Neural progenitor cell (in vitro differentiated cells): ENCODE measurements at regions not wholly inside any gene's neighbourhood (a gene's known extent, or its start where the extent isn't known, plus 50 kb on each side); places are given as distances from the start of the nearest gene placed in this dataset.

ENCODE experiments used
- EZH2 ChIP-seq: fragments of 200-600 bp; sonication (generic); IDR thresholded peaks from 2 replicates; pipeline ENCODE4 v1.6.1; 2017; ENCODE audit warnings: antibody characterized with exemption, mild to moderate bottlenecking, moderate library complexity
- EZH2phosphoT487 ChIP-seq: fragments of 200-600 bp; sonication (generic); IDR thresholded peaks from 2 replicates; pipeline ENCODE4 v1.6.1; 2017; ENCODE audit warnings: antibody characterized with exemption
- TF ChIP-seq, protein P1 (sequence below): fragments of 200-600 bp; sonication (generic); IDR thresholded peaks from 2 replicates; pipeline ENCODE4 v1.5.1; 2017; ENCODE audit warnings: antibody characterized with exemption, mild to moderate bottlenecking

- TF ChIP-seq, protein P1, sequence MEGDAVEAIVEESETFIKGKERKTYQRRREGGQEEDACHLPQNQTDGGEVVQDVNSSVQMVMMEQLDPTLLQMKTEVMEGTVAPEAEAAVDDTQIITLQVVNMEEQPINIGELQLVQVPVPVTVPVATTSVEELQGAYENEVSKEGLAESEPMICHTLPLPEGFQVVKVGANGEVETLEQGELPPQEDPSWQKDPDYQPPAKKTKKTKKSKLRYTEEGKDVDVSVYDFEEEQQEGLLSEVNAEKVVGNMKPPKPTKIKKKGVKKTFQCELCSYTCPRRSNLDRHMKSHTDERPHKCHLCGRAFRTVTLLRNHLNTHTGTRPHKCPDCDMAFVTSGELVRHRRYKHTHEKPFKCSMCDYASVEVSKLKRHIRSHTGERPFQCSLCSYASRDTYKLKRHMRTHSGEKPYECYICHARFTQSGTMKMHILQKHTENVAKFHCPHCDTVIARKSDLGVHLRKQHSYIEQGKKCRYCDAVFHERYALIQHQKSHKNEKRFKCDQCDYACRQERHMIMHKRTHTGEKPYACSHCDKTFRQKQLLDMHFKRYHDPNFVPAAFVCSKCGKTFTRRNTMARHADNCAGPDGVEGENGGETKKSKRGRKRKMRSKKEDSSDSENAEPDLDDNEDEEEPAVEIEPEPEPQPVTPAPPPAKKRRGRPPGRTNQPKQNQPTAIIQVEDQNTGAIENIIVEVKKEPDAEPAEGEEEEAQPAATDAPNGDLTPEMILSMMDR: no peak
- no peak for TF ChIP-seq EZH2
- no peak for TF ChIP-seq EZH2phosphoT487
Measured at GRCh38 chr6:67068781-67069180, 1361.8 kb upstream of the EYS start.
